Activated CD8-positive, alpha-beta memory T cell treated with anti-CD3 and anti-CD28 coated beads, Interleukin-2, amount 50 U/mL, for 1 hour (primary cell): ENCODE measurements at regions not wholly inside any gene's neighbourhood (a gene's known extent, or its start where the extent isn't known, plus 50 kb on each side); places are given as distances from the start of the nearest gene placed in this dataset.
"Not testable (repeated sequence)": the region's sequence is repeated elsewhere in the genome, so short reads cannot be mapped to it uniquely, and the experiment has no call there.

Source experiments
- DNase-seq: peaks from one replicate; pipeline ENCODE4 v3.0.0-alpha.2; 2020; ENCODE audit errors: extremely low read depth

GRCh38 chr1:245025525-245025924 lies 129.3 kb upstream of the KIF26B start:
- DNase-seq: no peak

GRCh38 chr1:245023222-245023621 lies 131.6 kb upstream of the KIF26B start:
- no peak for DNase-seq

- DNase-seq: no peak
Observed at GRCh38 chr1:245019910-245020486, 134.8 kb upstream of the KIF26B start.

GRCh38 chr1:245016700-245017099 lies 138.1 kb upstream of the KIF26B start:
- DNase-seq: no peak

- DNase-seq: no peak
Observed at GRCh38 chr1:245015031-245015430, 139.8 kb upstream of the KIF26B start.

GRCh38 chr1:245014247-245015029 lies 140.3 kb upstream of the KIF26B start:
- DNase-seq: no peak

- no peak for DNase-seq
Observed at GRCh38 chr1:245010018-245010614, 144.7 kb upstream of the KIF26B start.

- DNase-seq: no peak
Observed at GRCh38 chr1:245008761-245009160, 144.4 kb upstream of the HNRNPU start.

- DNase-seq: no peak
Observed at GRCh38 chr1:245007852-245008251, 143.5 kb upstream of the HNRNPU start.

GRCh38 chr1:245003246-245003645 lies 138.9 kb upstream of the HNRNPU start:
- no peak for DNase-seq

- no peak for DNase-seq
Observed at GRCh38 chr1:245001252-245001651, 136.9 kb upstream of the HNRNPU start.

GRCh38 chr1:245000872-245001188 lies 136.5 kb upstream of the HNRNPU start:
- DNase-seq: no peak

GRCh38 chr1:244999644-245000043 lies 135.3 kb upstream of the HNRNPU start:
- DNase-seq: not testable (repeated sequence)

- no peak for DNase-seq
Observed at GRCh38 chr1:244998717-244999346, 134.5 kb upstream of the HNRNPU start.

- DNase-seq: no peak
Observed at GRCh38 chr1:244995602-244996400, 131.5 kb upstream of the HNRNPU start.

GRCh38 chr1:244992833-244993232 lies 128.5 kb upstream of the HNRNPU start:
- DNase-seq: no peak

GRCh38 chr1:244989813-244990212 lies 125.5 kb upstream of the HNRNPU start:
- DNase-seq: no peak

- DNase-seq: no peak
Observed at GRCh38 chr1:244988521-244988920, 124.2 kb upstream of the HNRNPU start.

- DNase-seq: no peak
Observed at GRCh38 chr1:244980605-244981004, 116.3 kb upstream of the HNRNPU start.

- DNase-seq: no peak
Observed at GRCh38 chr1:244974550-244974949, 110.2 kb upstream of the HNRNPU start.

- DNase-seq: no peak
Observed at GRCh38 chr1:244974106-244974505, 109.8 kb upstream of the HNRNPU start.
